Fibroblast of lung (primary cell): ENCODE measurements at regions not wholly inside any gene's neighbourhood (a gene's known extent, or its start where the extent isn't known, plus 50 kb on each side); places are given as distances from the start of the nearest gene placed in this dataset.

Source experiments
- DNase-seq, 2 donors: peaks; one replicate each; pipeline versions ENCODE4 v3.0.0 to v3.0.0-alpha.2; 2010; ENCODE audit warnings: low read depth in 2 of 2
- H2AFZ ChIP-seq: 2 replicates; pipeline ENCODE4 v1.5.1; 2012; ENCODE audit warnings: low read length, control low read depth, inconsistent platforms
- H3K27ac ChIP-seq: 2 replicates; pipeline ENCODE4 v1.5.1; 2011; ENCODE audit warnings: low read length, control low read depth; ENCODE audit not compliant: insufficient read depth
- H3K27me3 ChIP-seq: 2 replicates; pipeline ENCODE4 v1.5.1; 2011; ENCODE audit warnings: mild to moderate bottlenecking, low read length; ENCODE audit not compliant: control insufficient read depth, insufficient read depth
- H3K36me3 ChIP-seq: 2 replicates; pipeline ENCODE4 v1.5.1; 2011; ENCODE audit warnings: low read length; ENCODE audit not compliant: control insufficient read depth, insufficient read depth
- H3K4me1 ChIP-seq: 2 replicates; pipeline ENCODE4 v1.5.1; 2011; ENCODE audit warnings: low read length; ENCODE audit not compliant: control insufficient read depth, insufficient read depth; ENCODE audit errors: extremely low read depth
- H3K4me2 ChIP-seq: 2 replicates; pipeline ENCODE4 v1.5.1; 2011; ENCODE audit warnings: low read length, control low read depth; ENCODE audit not compliant: insufficient read depth; ENCODE audit errors: extremely low read depth
- H3K4me3 ChIP-seq, 4 experiments: fragments of 200-600 bp in 1 of 4; sonication (generic) in 1 of 4; replicated peaks in 1 of 4; 2 replicates each; pipeline ENCODE4 v1.5.1; 2011 to 2016; ENCODE audit warnings: low read length in 4 of 4, low read depth in 3 of 4, mild to moderate bottlenecking in 3 of 4, control low read depth in 2 of 4, inconsistent platforms in 1 of 4, mixed read lengths in 1 of 4; ENCODE audit not compliant: insufficient read depth in 1 of 4; ENCODE audit errors: control extremely low read depth in 1 of 4
- H3K79me2 ChIP-seq: 2 replicates; pipeline ENCODE4 v1.5.1; 2012; ENCODE audit warnings: mild to moderate bottlenecking, low read length, inconsistent platforms; ENCODE audit not compliant: control insufficient read depth, insufficient read depth
- H3K9ac ChIP-seq: 2 replicates; pipeline ENCODE4 v1.5.1; 2011; ENCODE audit warnings: mild to moderate bottlenecking, low read length, control low read depth; ENCODE audit not compliant: insufficient read depth
- H3K9me3 ChIP-seq: 2 replicates; pipeline ENCODE4 v1.5.1; 2012; ENCODE audit warnings: low read depth, low read length; ENCODE audit not compliant: control insufficient read depth, insufficient read depth
- H4K20me1 ChIP-seq: 2 replicates; pipeline ENCODE4 v1.5.1; 2011; ENCODE audit warnings: low read length; ENCODE audit not compliant: control insufficient read depth, insufficient read depth; ENCODE audit errors: extremely low read depth
- EZH2 ChIP-seq: IDR thresholded peaks from 2 replicates; pipeline ENCODE4 v1.5.1; 2012; ENCODE audit warnings: low read length, control low read depth, mild to moderate bottlenecking; ENCODE audit errors: missing control alignments
- TF ChIP-seq, protein P1 (sequence below), 2 donors: IDR thresholded peaks in 1 of 2; conservative IDR thresholded peaks in 1 of 2; 1 replicate in 1 of 2; 2 replicates in 1 of 2; pipeline ENCODE4 v1.5.1; 2011 to 2012; ENCODE audit warnings: low read length in 2 of 2, control low read depth in 1 of 2, inconsistent platforms in 1 of 2, low read depth in 1 of 2, mild to moderate bottlenecking in 1 of 2

DNA sequence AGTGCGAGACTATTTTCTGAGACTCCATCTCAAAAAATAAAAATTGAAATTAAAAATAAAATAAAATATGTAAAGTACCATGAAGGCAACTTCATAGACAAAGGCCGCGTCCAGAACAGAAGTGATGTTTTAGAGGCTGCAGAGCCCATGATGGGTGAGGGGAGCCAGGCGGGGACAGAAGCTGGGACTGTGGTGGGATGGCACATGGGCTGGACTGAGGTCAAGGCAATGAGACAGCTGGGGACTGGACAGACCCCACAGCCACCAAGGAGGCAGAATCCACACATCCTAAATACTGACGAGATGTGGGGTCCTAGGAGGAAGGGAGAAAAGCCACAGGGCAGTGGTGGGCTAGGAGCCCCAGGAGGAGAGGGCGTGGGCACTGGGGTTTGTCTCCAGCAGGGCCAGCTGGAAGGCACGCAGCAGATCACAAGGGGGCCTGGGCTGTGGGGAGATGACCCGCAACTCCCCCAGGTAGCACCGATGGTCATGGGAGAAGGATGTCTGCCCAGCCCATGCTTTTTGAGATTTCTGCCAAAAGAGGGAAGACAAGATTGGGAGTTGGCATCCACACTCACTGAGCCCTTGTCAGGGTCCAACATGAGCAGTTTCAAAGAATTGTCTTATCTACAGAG is 74.3 kb downstream of the KCNF1 start:
- no peak for TF ChIP-seq EZH2
- TF ChIP-seq, protein P1, sequence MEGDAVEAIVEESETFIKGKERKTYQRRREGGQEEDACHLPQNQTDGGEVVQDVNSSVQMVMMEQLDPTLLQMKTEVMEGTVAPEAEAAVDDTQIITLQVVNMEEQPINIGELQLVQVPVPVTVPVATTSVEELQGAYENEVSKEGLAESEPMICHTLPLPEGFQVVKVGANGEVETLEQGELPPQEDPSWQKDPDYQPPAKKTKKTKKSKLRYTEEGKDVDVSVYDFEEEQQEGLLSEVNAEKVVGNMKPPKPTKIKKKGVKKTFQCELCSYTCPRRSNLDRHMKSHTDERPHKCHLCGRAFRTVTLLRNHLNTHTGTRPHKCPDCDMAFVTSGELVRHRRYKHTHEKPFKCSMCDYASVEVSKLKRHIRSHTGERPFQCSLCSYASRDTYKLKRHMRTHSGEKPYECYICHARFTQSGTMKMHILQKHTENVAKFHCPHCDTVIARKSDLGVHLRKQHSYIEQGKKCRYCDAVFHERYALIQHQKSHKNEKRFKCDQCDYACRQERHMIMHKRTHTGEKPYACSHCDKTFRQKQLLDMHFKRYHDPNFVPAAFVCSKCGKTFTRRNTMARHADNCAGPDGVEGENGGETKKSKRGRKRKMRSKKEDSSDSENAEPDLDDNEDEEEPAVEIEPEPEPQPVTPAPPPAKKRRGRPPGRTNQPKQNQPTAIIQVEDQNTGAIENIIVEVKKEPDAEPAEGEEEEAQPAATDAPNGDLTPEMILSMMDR (conservative IDR thresholded peaks at IDR 0.05 in 1 of 2, IDR thresholded peaks at IDR 0.05 in 1 of 2; ENCODE audit: low read depth in 1 of 2, low read length in 2 of 2): no peak
- H3K4me1 ChIP-seq: peaks cover 7% of the 10 kb centered on the region

DNA sequence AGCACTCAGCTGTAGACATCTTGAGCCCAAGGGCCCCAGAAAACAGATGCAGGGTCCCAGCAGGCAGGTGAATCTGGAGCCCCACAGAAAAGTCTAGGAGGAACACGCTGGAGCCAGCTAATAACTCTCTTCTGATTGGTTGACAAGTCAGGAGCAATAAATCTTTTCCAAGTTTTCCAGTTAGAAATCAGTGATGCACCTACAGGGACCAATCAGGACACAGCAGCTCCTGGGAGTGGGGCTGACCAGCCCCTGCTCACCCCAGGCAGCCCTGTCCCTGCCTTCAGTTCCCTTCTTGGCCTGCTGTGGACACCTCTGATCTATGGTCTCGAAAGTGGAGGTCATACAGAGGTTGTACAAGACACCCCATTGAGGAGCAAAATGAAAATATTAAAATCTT is 75.7 kb downstream of the KCNF1 start:
- H3K4me3 ChIP-seq: no peak overlapping the region
- H3K27me3 ChIP-seq: peaks cover 2% of the 10 kb centered on the region
- H3K36me3 ChIP-seq: no peaks in the 10 kb centered on the region
- no peaks in the 10 kb centered on the region for H3K9me3 ChIP-seq
- H3K27ac ChIP-seq: no peak overlapping the region
- no peak for TF ChIP-seq EZH2
- TF ChIP-seq, protein P1 (conservative IDR thresholded peaks at IDR 0.05 in 1 of 2, IDR thresholded peaks at IDR 0.05 in 1 of 2; ENCODE audit: low read depth in 1 of 2, low read length in 2 of 2): no peak
- no peak overlapping the region for H3K4me2 ChIP-seq
- H3K79me2 ChIP-seq: no peaks in the 10 kb centered on the region
- H4K20me1 ChIP-seq: no peaks in the 10 kb centered on the region
- H3K4me1 ChIP-seq: peaks cover 7% of the 10 kb centered on the region
- H2AFZ ChIP-seq: no peak overlapping the region
- no peak for DNase-seq
- no peak overlapping the region for H3K9ac ChIP-seq

More for the DNA sequence above, 74.3 kb downstream of the KCNF1 start:
- Histone ChIP-seq H3K4me2 (no peak overlapping the region), H3K9me3 (no peaks in the 10 kb centered on the region), H2AFZ (no peak overlapping the region), H3K4me3 (no peak overlapping the region), H3K79me2 (no peaks in the 10 kb centered on the region), H3K27me3 (peaks cover 2% of the 10 kb centered on the region), H3K36me3 (no peaks in the 10 kb centered on the region), H3K27ac (no peak overlapping the region), H4K20me1 (no peaks in the 10 kb centered on the region), H3K9ac (no peak overlapping the region)
- no peak for DNase-seq

DNA sequence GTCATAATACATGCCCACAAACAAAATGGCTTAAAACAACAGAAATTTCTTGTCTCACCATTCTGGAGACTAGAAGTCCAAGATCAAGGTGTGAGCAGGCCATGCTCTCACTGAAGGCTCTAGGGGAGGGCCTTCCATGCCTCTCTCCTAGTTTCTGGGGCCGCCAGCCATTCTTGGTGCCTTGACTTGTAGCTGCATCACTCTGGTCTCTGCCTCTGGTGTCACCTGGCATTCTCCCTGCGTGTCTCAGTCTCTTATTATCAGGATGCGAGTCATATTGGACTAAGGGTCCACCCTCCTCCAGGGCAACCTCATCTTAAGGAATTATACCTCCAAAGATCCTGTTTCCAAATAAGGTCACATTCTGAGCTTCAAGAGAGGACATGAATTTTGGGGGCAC is 76.1 kb downstream of the KCNF1 start:
- H3K4me3 ChIP-seq: no peak overlapping the region
- no peak overlapping the region for H3K9ac ChIP-seq
- H3K4me1 ChIP-seq: peaks cover 7% of the 10 kb centered on the region
- TF ChIP-seq EZH2: no peak
- TF ChIP-seq, protein P1 (conservative IDR thresholded peaks at IDR 0.05 in 1 of 2, IDR thresholded peaks at IDR 0.05 in 1 of 2; ENCODE audit: low read depth in 1 of 2, low read length in 2 of 2): no peak
- H3K27me3 ChIP-seq: peaks cover 2% of the 10 kb centered on the region
- DNase-seq: no peak
- no peaks in the 10 kb centered on the region for H3K36me3 ChIP-seq
- H3K4me2 ChIP-seq: no peak overlapping the region
- H2AFZ ChIP-seq: no peak overlapping the region
- H3K9me3 ChIP-seq: no peaks in the 10 kb centered on the region
- no peaks in the 10 kb centered on the region for H3K79me2 ChIP-seq
- H3K27ac ChIP-seq: no peak overlapping the region
- no peaks in the 10 kb centered on the region for H4K20me1 ChIP-seq
